Activated CD4-positive, alpha-beta T cell treated with anti-CD3 and anti-CD28 coated beads, Interleukin-2, Interleukin-4, amounts not matched to agents 100 ng/mL and 50 ng/mL, durations not matched to agents 16 hours and 8 hours (primary cell): ENCODE measurements at regions not wholly inside any gene's neighbourhood (a gene's known extent, or its start where the extent isn't known, plus 50 kb on each side); places are given as distances from the start of the nearest gene placed in this dataset.
"Not testable (repeated sequence)": the region's sequence is repeated elsewhere in the genome, so short reads cannot be mapped to it uniquely, and the experiment has no call there.

Experiments
- DNase-seq: peaks from one replicate; pipeline ENCODE4 v3.0.0-alpha.2; 2020; ENCODE audit warnings: low spot score

DNA sequence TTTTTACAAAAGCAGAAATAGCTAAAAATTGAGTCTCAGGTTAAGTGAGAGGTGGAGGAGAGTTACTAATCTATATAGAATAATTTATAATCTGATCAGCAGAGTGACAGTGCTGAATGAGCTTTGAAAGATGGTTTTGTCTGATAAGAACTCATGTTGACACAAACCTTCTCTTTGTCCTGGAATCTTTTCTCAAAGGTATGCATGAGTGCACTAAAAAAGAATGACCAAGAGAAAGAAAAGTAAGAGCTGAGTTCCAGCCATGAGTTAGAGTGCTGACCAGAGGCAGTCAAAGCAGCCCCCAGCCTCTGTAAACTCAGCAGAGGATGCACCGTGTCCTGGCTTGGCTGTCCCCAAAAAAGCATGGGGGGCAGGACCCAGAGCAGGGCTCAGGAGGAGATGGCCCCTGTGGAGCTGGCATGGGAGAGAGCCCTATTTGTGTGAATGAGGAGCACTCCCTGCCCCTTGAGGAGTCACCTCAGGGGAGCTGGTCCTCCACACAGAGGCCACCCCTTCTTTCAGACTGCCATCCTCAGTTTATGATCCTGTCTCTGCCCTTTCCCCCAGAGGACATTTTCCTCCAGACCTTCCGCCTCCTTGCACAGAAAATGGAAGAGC is 129.8 kb downstream of the SEC23A start:
- DNase-seq, result no peak

DNA sequence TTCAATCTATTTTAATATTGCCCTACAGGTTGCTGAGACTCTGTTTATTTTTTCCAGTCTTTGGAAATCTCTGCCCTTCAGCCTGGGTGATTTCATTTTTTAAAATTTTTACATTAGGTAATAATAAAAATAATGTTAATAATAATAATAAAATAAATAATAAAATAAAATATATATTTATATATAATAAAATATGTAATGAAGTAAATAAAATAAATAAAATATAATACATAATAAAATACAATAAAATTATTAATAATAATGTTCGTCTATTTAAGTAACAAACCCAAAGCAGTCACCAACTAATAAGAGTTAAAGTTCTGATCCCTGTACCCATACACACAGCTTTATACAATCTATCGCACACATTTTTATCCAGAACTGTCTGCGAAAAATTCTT is 130.5 kb downstream of the SEC23A start:
- no peak for DNase-seq

- no peak for DNase-seq
These were observed 131.6 kb downstream of the SEC23A start for GRCh38 chr14:38971258-38971921.

DNA sequence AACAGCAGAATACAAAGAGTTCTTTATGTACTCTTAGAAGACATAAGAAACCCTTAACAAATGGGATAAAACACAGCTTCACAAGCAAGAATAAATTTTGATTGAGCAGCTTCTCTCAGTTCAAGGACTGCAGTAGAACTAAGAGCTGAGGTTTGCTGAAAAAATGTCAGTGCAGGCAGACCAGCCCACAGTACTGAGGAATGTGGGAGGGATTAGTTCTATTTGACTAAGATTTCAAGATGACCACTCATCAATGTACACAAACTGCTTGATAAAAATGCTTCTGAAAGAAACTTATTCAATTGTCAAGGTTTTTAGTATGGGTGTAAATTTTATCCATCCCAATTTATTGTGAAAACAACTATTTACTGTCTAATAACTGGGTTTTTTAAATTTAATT is 138.4 kb downstream of the SEC23A start:
- DNase-seq, result no peak

GRCh38 chr14:38960946-38961531 is 142.0 kb downstream of the SEC23A start:
- no peak for DNase-seq

GRCh38 chr14:38959021-38959420 is 144.0 kb downstream of the SEC23A start:
- no peak for DNase-seq

- DNase-seq, result no peak
These were observed 144.4 kb downstream of the SEC23A start for GRCh38 chr14:38958589-38958988.

- DNase-seq, result no peak
These were observed 151.6 kb downstream of the SEC23A start for GRCh38 chr14:38951451-38951850.

DNA sequence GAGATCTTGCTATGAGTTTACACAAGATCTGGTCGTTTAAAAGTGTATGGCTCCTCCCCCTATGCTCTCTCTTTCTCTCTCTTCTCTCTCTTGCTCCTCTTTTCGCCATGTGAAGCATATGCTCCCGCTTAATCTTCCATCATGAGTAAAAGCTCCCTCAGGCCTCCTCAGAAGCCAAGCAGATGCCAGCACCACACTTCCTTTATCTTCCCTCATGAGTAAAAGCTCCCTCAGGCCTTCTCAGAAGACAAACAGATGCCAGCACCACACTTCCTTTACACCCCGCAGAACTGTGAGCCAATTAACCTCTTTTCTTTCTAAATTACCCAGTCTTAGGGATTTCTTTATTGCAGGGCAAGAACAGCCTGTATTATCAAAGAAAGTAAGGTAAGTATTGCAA is 152.4 kb downstream of the SEC23A start:
- DNase-seq, result no peak

DNA sequence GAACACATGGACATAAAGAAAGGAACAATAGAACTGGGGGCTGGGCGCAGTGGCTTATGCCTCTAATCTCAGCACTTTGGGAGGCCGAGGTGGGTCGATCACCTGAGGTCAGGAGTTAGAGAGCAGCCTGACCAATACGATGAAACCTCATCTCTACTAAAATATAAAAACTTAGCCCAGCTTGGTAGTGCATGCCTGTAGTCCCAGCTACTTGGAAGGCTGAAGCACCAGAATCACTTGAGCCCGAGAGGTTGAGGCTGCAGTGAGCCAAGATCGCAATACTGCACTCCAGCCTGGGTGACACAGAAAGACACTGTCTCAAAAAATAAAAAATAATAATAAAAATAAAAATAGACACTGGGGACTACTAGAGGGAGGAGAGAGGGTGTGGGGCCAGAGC is 154.5 kb downstream of the SEC23A start:
- no peak for DNase-seq

GRCh38 chr14:38948171-38948570 is 154.9 kb downstream of the SEC23A start:
- DNase-seq, result no peak

GRCh38 chr14:38947343-38947742 is 155.7 kb downstream of the SEC23A start:
- no peak for DNase-seq

GRCh38 chr14:38944691-38945090 is 158.3 kb downstream of the SEC23A start:
- DNase-seq, result no peak

- no peak for DNase-seq
These were observed 161.5 kb downstream of the SEC23A start for GRCh38 chr14:38941488-38941887.

DNA sequence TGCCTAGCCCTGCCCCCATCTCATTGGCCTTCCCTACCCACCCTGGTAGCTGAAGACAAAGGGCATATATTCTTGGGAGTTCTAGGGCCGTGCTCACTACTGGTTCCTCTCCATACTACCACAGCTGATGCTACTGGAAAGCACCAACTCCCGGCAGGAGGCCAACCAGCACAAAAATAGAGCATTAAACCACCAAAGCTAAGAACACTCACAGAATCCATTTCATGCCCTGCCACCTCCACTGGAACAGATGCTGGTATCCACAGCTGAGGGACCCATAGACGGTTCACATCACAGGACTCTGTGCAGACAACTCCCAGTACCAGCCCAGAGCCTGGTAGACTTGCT is 170.4 kb downstream of the SEC23A start:
- DNase-seq, result not testable (repeated sequence)

- no peak for DNase-seq
These were observed 170.9 kb downstream of the SEC23A start for GRCh38 chr14:38931969-38932652.

DNA sequence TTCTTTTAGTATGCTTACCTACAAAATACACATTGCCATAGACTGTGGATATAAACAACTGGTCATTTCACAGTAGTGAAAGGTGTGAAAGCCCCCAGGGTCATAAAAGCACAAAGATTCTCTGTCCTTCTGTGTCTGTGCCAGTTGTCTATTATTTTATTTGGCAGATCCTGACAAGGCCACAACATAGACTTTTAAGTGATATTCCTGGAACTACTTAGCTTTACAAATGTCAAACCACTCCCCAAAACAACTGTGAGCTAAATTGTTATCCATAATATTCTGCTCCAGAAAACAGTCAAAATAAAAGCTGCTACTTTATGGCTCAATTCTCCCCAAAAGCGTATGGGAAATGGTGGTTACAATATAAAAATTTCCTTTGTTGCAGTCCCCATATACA is 172.1 kb downstream of the SEC23A start:
- DNase-seq, result no peak

DNA sequence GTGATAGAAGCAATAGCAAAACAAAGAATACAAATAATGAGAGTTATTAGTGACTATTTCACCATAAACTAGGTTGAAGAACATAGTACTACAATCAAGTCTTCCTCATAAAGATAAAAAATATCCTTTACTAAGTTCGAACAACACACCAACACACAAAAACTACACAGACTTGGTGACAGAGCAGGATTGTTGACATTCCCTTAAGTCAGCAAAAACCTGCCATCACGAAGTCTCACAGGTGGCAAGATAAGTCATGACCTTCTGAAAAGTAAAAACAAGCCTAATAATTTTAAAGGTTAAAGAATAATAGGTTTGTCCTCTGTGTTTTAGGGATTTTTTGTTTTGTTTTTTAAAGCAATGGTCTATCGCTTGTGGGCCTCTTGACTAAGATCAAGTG is 173.0 kb downstream of the SEC23A start:
- no peak for DNase-seq

- no peak for DNase-seq
These were observed 173.6 kb downstream of the SEC23A start for GRCh38 chr14:38929416-38929815.

- DNase-seq, result not testable (repeated sequence)
These were observed 181.1 kb downstream of the SEC23A start for GRCh38 chr14:38921893-38922292.

GRCh38 chr14:38915125-38915524 is 187.9 kb downstream of the SEC23A start:
- DNase-seq, result no peak

- DNase-seq, result no peak
These were observed 192.9 kb downstream of the SEC23A start for GRCh38 chr14:38910092-38910491.

- no peak for DNase-seq
These were observed 198.1 kb downstream of the SEC23A start for GRCh38 chr14:38904959-38905358.
